ENCODE measurements at regions not wholly inside any gene's neighbourhood (a gene's known extent, or its start where the extent isn't known, plus 50 kb on each side); places are given as distances from the start of the nearest gene placed in this dataset.

DNA sequence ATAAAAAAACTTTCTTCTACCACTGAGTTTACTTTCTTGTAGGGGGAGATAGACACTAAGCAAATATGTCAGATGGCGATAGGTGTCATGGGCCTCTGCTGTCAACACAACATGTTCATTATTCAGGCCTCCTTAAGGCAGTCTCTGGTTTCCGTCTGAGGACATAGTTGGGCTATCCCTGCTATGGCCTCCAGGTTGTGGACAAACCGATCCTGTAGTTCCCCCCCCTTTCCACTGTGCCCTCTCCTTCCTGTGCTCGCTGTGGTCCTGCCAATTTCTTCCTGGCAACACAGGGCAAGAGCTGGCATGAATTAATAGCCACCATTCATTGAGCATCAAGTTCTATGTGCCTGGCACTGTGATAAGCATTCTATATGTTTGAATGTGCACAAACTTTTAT is 81.0 kb upstream of the HS3ST2 start:
- Histone ChIP-seq H3K9ac (ENCODE audit: insufficient read depth, low read length) (no peak overlapping the region), H2AFZ (ENCODE audit: low read length) (no peak overlapping the region), H3K36me3 (ENCODE audit: control insufficient read depth, insufficient read depth, low read length) (no peaks in the 10 kb centered on the region), H3K27ac (ENCODE audit: insufficient read depth, low read length) (no peak overlapping the region), H3K9me3 (ENCODE audit: control insufficient read depth, insufficient read depth, low read depth, low read length) (no peaks in the 10 kb centered on the region), H3K79me2 (ENCODE audit: control insufficient read depth, insufficient read depth, low read length) (no peaks in the 10 kb centered on the region), H4K20me1 (ENCODE audit: control insufficient read depth, extremely low read depth, insufficient read depth, low read length) (no peaks in the 10 kb centered on the region), H3K4me3 (replicated peaks in 1 of 4; ENCODE audit: control extremely low read depth in 1 of 4, insufficient read depth in 1 of 4, low read depth in 3 of 4, low read length in 4 of 4) (no peak overlapping the region), H3K4me1 (ENCODE audit: control insufficient read depth, extremely low read depth, insufficient read depth, low read length) (no peaks in the 10 kb centered on the region), H3K4me2 (ENCODE audit: extremely low read depth, insufficient read depth, low read length) (no peak overlapping the region), H3K27me3 (ENCODE audit: control insufficient read depth, insufficient read depth, low read length) (no peaks in the 10 kb centered on the region)
- DNase-seq (ENCODE audit: low read depth in 2 of 2) = no peak
- no peak for TF ChIP-seq CTCF (conservative IDR thresholded peaks at IDR 0.05 in 1 of 2, IDR thresholded peaks at IDR 0.05 in 1 of 2; ENCODE audit: low read depth in 1 of 2, low read length in 2 of 2)
- no peak for TF ChIP-seq EZH2 (IDR thresholded peaks at IDR 0.05; ENCODE audit: low read length, missing control alignments)

DNA sequence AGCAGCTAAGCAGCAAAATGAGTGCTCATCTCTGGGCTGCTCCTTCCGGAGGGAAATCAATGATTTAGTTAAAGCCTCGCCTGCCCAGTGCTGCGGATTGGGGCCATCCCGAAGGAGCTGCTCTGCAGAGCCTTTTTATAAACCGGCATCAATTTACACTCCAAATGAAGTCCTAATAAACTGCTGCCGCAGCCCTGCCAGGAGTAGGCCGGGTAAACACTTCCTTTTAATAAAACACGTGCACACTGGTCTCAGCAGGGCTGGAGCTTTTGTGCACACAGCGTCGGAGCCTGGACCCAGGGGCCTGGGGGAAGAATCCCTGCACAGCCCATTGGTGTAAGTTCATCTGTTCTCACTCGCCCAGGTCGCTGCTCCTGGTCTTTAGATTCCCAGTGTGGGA is 79.6 kb upstream of the HS3ST2 start:
- no peak for TF ChIP-seq EZH2 (IDR thresholded peaks at IDR 0.05; ENCODE audit: low read length, missing control alignments)
- no peak for TF ChIP-seq CTCF (conservative IDR thresholded peaks at IDR 0.05 in 1 of 2, IDR thresholded peaks at IDR 0.05 in 1 of 2; ENCODE audit: low read depth in 1 of 2, low read length in 2 of 2)
- Histone ChIP-seq H3K4me3 (replicated peaks in 1 of 4; ENCODE audit: control extremely low read depth in 1 of 4, insufficient read depth in 1 of 4, low read depth in 3 of 4, low read length in 4 of 4) (no peak overlapping the region), H3K9me3 (ENCODE audit: control insufficient read depth, insufficient read depth, low read depth, low read length) (no peaks in the 10 kb centered on the region), H3K4me2 (ENCODE audit: extremely low read depth, insufficient read depth, low read length) (no peak overlapping the region), H3K27me3 (ENCODE audit: control insufficient read depth, insufficient read depth, low read length) (no peaks in the 10 kb centered on the region), H3K9ac (ENCODE audit: insufficient read depth, low read length) (no peak overlapping the region), H3K27ac (ENCODE audit: insufficient read depth, low read length) (no peak overlapping the region), H2AFZ (ENCODE audit: low read length) (no peak overlapping the region), H4K20me1 (ENCODE audit: control insufficient read depth, extremely low read depth, insufficient read depth, low read length) (no peaks in the 10 kb centered on the region), H3K79me2 (ENCODE audit: control insufficient read depth, insufficient read depth, low read length) (no peaks in the 10 kb centered on the region), H3K36me3 (ENCODE audit: control insufficient read depth, insufficient read depth, low read length) (no peaks in the 10 kb centered on the region), H3K4me1 (ENCODE audit: control insufficient read depth, extremely low read depth, insufficient read depth, low read length) (no peaks in the 10 kb centered on the region)
- no peak for DNase-seq (ENCODE audit: low read depth in 2 of 2)

GRCh38 chr16:22736791-22737190 is 77.2 kb upstream of the HS3ST2 start:
- no peak overlapping the region for H3K4me2 ChIP-seq (ENCODE audit: extremely low read depth, insufficient read depth, low read length)
- H4K20me1 ChIP-seq (ENCODE audit: control insufficient read depth, extremely low read depth, insufficient read depth, low read length) = no peaks in the 10 kb centered on the region
- H3K9me3 ChIP-seq (ENCODE audit: control insufficient read depth, insufficient read depth, low read depth, low read length) = no peaks in the 10 kb centered on the region
- no peak overlapping the region for H3K27ac ChIP-seq (ENCODE audit: insufficient read depth, low read length)
- no peaks in the 10 kb centered on the region for H3K79me2 ChIP-seq (ENCODE audit: control insufficient read depth, insufficient read depth, low read length)
- H3K9ac ChIP-seq (ENCODE audit: insufficient read depth, low read length) = no peak overlapping the region
- no peak overlapping the region for H2AFZ ChIP-seq (ENCODE audit: low read length)
- H3K4me1 ChIP-seq (ENCODE audit: control insufficient read depth, extremely low read depth, insufficient read depth, low read length) = no peaks in the 10 kb centered on the region
- H3K4me3 ChIP-seq (replicated peaks in 1 of 4; ENCODE audit: control extremely low read depth in 1 of 4, insufficient read depth in 1 of 4, low read depth in 3 of 4, low read length in 4 of 4) = no peak overlapping the region
- H3K27me3 ChIP-seq (ENCODE audit: control insufficient read depth, insufficient read depth, low read length) = no peaks in the 10 kb centered on the region
- DNase-seq (ENCODE audit: low read depth in 2 of 2) = no peak
- no peaks in the 10 kb centered on the region for H3K36me3 ChIP-seq (ENCODE audit: control insufficient read depth, insufficient read depth, low read length)
- TF ChIP-seq EZH2 (IDR thresholded peaks at IDR 0.05; ENCODE audit: low read length, missing control alignments) = no peak
- TF ChIP-seq CTCF (conservative IDR thresholded peaks at IDR 0.05 in 1 of 2, IDR thresholded peaks at IDR 0.05 in 1 of 2; ENCODE audit: low read depth in 1 of 2, low read length in 2 of 2) = no peak
